ENCODE measurements at regions not wholly inside any gene's neighbourhood (a gene's known extent, or its start where the extent isn't known, plus 50 kb on each side); places are given as distances from the start of the nearest gene placed in this dataset.

GRCh38 chr2:76669966-76670465 lies 852.2 kb downstream of the LRRTM4 start:
- no peak overlapping the region for H3K4me3 ChIP-seq (replicated peaks in 1 of 3; ENCODE audit: insufficient read depth in 1 of 3, low read depth in 1 of 3, low read length in 3 of 3)
- no peak overlapping the region for H3K4me2 ChIP-seq (ENCODE audit: insufficient read depth, low read length)
- intact Hi-C loops (cut with micrococcal nuclease) (no loop called here), dilution Hi-C loops (cut with MboI; ENCODE audit: extremely low pct_ligation_motif_present, low sequenced_read_pairs) (no loop called here)
- TF ChIP-seq POLR2A (IDR thresholded peaks at IDR 0.05; ENCODE audit: low read depth, low read length) (no peak), POLR2AphosphoS5 (IDR thresholded peaks at IDR 0.05; ENCODE audit: insufficient read depth, low read depth, low read length) (no peak), JUN (IDR thresholded peaks at IDR 0.05; ENCODE audit: borderline replicate concordance, insufficient read depth, insufficient read length, low read depth) (no peak), GATA2 (IDR thresholded peaks at IDR 0.05; ENCODE audit: insufficient read depth, insufficient read length, low read depth, low read length) (no peak), EZH2 (IDR thresholded peaks at IDR 0.05; ENCODE audit: borderline replicate concordance, low read depth, low read length, severe bottlenecking) (no peak), MYC (IDR thresholded peaks at IDR 0.05; ENCODE audit: low read depth, low read length) (no peak), CTCF (IDR thresholded peaks at IDR 0.05; ENCODE audit: extremely low read depth in 1 of 2, insufficient read depth in 1 of 2, low read depth in 1 of 2, low read length in 2 of 2) (no peak), FOS (IDR thresholded peaks at IDR 0.05; ENCODE audit: borderline replicate concordance, insufficient read depth, low read length) (no peak), MAX (IDR thresholded peaks at IDR 0.05; ENCODE audit: insufficient read depth, insufficient read length) (no peak)
- no peak overlapping the region for H2AFZ ChIP-seq (ENCODE audit: low read depth, low read length)
- FAIRE-seq = no peak
- H3K9me3 ChIP-seq (replicated peaks; ENCODE audit: control insufficient read depth, insufficient read depth, low read length) = no peaks in the 10 kb centered on the region
- H3K9ac ChIP-seq (replicated peaks; ENCODE audit: extremely low read depth, insufficient read depth, low read length) = no peak overlapping the region
- ChIA-PET CTCF (no interaction called here), POLR2A (no interaction called here)
- H3K9me1 ChIP-seq (replicated peaks; ENCODE audit: control insufficient read depth, extremely low read depth, insufficient read depth, low read length) = no peaks in the 10 kb centered on the region
- no peaks in the 10 kb centered on the region for H3K79me2 ChIP-seq (ENCODE audit: control insufficient read depth, insufficient read depth, low read length)
- no peak for DNase-seq (ENCODE audit: low read depth, low spot score)
- H3K27ac ChIP-seq (ENCODE audit: insufficient read depth, low read depth, low read length) = no peak overlapping the region
- H3K27me3 ChIP-seq (ENCODE audit: control insufficient read depth in 2 of 2, insufficient read depth in 2 of 2, low read length in 2 of 2) = no peaks in the 10 kb centered on the region
- no peaks in the 10 kb centered on the region for H4K20me1 ChIP-seq (replicated peaks; ENCODE audit: control insufficient read depth, extremely low read depth, insufficient read depth, low read length)
- no peaks in the 10 kb centered on the region for H3K4me1 ChIP-seq (ENCODE audit: control insufficient read depth, extremely low read depth, insufficient read depth, low read length)
- no peaks in the 10 kb centered on the region for H3K36me3 ChIP-seq (ENCODE audit: control insufficient read depth in 2 of 2, extremely low read depth in 1 of 2, insufficient read depth in 2 of 2, low read length in 2 of 2)
- BruUV-seq (replicated peaks) = no TSS peak

Measured in endothelial cell of umbilical vein (primary cell).